Thyroid gland (tissue), 4 donors: ENCODE measurements at regions not wholly inside any gene's neighbourhood (a gene's known extent, or its start where the extent isn't known, plus 50 kb on each side); places are given as distances from the start of the nearest gene placed in this dataset.

Experiments used
- POLR2A ChIP-seq, 2 donors: fragments of 450-650 bp; IDR thresholded peaks; one replicate each; pipeline ENCODE4 v1.6.1; 2017; ENCODE audit warnings: antibody characterized with exemption in 2 of 2, mild to moderate bottlenecking in 2 of 2, moderate library complexity in 1 of 2
- TF ChIP-seq, protein P1 (sequence below), 6 experiments: fragments of 200-600 bp in 3 of 6; fragments of 450-650 bp in 3 of 6; sonication (generic) in 3 of 6; IDR thresholded peaks; one replicate each; pipeline ENCODE4 v1.5.1; 2016 to 2019; ENCODE audit warnings: antibody characterized with exemption in 6 of 6, mild to moderate bottlenecking in 2 of 6, inconsistent platforms in 1 of 6, moderate library complexity in 1 of 6

DNA sequence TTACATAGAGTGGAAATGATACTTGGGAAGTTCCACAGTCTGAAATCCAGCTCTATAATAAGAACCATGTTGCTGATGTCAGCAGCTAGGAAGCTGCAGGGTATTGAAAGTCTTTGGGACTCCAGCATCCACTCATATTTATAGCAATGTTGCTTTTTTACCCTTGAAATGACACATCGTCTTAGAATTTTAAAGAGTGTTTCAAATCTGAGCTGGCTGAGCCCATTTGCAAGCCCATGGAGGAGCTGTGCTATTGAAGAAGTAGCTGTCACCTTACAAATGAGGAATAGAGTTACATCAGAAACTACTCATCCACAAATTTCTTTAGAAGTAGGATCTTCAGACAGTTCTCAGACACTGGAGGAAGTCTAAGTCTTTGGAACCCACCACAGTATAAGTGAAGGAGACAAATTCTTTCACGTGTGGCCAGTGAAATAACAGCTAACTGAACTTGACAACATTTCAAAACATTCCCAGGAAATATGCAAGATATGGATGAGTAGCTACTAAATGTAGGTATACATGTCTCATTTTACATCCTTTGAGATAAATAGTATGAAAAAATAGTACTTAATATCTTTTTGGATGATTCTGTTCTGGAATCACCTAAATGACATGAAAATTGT, 203.6 kb downstream of the ZNF365 start:
- TF ChIP-seq, protein P1, sequence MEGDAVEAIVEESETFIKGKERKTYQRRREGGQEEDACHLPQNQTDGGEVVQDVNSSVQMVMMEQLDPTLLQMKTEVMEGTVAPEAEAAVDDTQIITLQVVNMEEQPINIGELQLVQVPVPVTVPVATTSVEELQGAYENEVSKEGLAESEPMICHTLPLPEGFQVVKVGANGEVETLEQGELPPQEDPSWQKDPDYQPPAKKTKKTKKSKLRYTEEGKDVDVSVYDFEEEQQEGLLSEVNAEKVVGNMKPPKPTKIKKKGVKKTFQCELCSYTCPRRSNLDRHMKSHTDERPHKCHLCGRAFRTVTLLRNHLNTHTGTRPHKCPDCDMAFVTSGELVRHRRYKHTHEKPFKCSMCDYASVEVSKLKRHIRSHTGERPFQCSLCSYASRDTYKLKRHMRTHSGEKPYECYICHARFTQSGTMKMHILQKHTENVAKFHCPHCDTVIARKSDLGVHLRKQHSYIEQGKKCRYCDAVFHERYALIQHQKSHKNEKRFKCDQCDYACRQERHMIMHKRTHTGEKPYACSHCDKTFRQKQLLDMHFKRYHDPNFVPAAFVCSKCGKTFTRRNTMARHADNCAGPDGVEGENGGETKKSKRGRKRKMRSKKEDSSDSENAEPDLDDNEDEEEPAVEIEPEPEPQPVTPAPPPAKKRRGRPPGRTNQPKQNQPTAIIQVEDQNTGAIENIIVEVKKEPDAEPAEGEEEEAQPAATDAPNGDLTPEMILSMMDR (IDR thresholded peaks at IDR 0.05) = no peak
- no peak for TF ChIP-seq POLR2A (IDR thresholded peaks at IDR 0.05)
